ENCODE measurements at regions not wholly inside any gene's neighbourhood (a gene's known extent, or its start where the extent isn't known, plus 50 kb on each side); places are given as distances from the start of the nearest gene placed in this dataset.

- POLR2A ChIA-PET: no interaction called here
- no peak for ATAC-seq (ENCODE audit: poor library complexity)
Measured at GRCh38 chr5:175599210-175599609, 58.7 kb upstream of the HRH2 start.

DNA sequence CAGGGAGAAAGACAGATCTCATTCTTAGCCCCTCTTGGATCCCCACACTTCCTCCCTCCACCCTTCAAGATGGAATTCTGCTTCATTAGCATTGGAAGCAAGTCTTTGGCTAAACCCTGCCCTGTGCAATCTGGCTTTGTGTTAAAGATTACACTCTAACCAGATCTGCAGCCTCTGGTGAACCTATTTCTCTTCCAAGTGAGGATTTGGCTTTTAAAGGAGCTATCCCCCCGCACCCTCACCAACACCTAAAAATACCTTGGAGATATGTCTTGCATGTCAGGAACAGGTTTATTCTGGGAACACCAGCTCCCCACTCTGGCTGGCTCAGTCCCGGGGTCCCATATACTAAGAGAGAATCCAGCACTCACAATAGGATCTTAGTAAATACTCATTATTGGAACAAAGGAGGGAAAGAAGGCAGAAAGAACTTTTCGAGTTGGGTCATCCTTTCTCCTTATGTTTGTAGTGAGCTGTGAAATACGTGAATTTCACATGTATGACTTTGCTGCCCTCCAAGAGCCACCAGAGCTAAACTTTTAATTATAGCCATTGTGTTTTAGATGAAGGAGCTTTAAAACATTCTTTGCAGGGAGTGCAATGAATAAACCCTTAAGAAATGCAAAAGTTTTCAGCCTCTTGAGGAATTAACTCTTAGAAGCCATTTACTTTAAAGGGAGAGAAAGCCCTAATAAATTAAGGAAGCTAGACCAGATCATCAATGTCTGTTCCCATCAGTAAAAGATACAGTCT is 53.7 kb upstream of the HRH2 start:
- Histone ChIP-seq H3K36me3 (ENCODE audit: insufficient read depth, low read length) (no peaks in the 10 kb centered on the region), H3K27ac (ENCODE audit: low read depth in 1 of 2, low read length in 2 of 2) (no peak overlapping the region), H3K4me1 (ENCODE audit: insufficient read depth, low read length) (peaks cover 5% of the 10 kb centered on the region), H3K4me3 (ENCODE audit: low read length) (no peak overlapping the region), H3K27me3 (ENCODE audit: control insufficient read depth in 1 of 2, insufficient read depth in 2 of 2, low read length in 2 of 2) (no peaks in the 10 kb centered on the region), H3K9me3 (ENCODE audit: control insufficient read depth in 1 of 2, insufficient read depth in 1 of 2, low read length in 2 of 2) (no peaks in the 10 kb centered on the region)
- H3K4me1 Mint-ChIP-seq (ENCODE audit: low read depth): peaks cover 14% of the 10 kb centered on the region
- CTCF ChIA-PET: interaction anchor here (1.0 kb wide), 1 partner anchor 70 kb away, joined by 3 read pairs; no protein-coding TSS in a partner anchor
- TF ChIP-seq, protein P1, sequence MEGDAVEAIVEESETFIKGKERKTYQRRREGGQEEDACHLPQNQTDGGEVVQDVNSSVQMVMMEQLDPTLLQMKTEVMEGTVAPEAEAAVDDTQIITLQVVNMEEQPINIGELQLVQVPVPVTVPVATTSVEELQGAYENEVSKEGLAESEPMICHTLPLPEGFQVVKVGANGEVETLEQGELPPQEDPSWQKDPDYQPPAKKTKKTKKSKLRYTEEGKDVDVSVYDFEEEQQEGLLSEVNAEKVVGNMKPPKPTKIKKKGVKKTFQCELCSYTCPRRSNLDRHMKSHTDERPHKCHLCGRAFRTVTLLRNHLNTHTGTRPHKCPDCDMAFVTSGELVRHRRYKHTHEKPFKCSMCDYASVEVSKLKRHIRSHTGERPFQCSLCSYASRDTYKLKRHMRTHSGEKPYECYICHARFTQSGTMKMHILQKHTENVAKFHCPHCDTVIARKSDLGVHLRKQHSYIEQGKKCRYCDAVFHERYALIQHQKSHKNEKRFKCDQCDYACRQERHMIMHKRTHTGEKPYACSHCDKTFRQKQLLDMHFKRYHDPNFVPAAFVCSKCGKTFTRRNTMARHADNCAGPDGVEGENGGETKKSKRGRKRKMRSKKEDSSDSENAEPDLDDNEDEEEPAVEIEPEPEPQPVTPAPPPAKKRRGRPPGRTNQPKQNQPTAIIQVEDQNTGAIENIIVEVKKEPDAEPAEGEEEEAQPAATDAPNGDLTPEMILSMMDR (IDR thresholded peaks at IDR 0.05): no peak
- DNase-seq (no peak), ATAC-seq (ENCODE audit: poor library complexity) (no peak)
- intact Hi-C loops (cut with DNase I, micrococcal nuclease): no loop called here
- H3K9me3 Mint-ChIP-seq: no peaks in the 10 kb centered on the region
- H3K27ac Mint-ChIP-seq: no peak overlapping the region
- H3K27me3 Mint-ChIP-seq: no peaks in the 10 kb centered on the region
- POLR2A ChIA-PET: interaction anchor here (0.6 to 0.7 kb wide), 2 partner anchors 1417 to 1549 kb away, joined by 4 read pairs; no protein-coding TSS in a partner anchor
- H3K4me3 Mint-ChIP-seq: no peak overlapping the region
- H3K36me3 Mint-ChIP-seq (ENCODE audit: low read depth): no peaks in the 10 kb centered on the region

More at GRCh38 chr5:175599210-175599609, 58.7 kb upstream of the HRH2 start:
- Histone ChIP-seq H3K4me3 (ENCODE audit: low read length) (no peak overlapping the region), H3K9me3 (ENCODE audit: control insufficient read depth in 1 of 2, insufficient read depth in 1 of 2, low read length in 2 of 2) (no peaks in the 10 kb centered on the region), H3K36me3 (ENCODE audit: insufficient read depth, low read length) (no peaks in the 10 kb centered on the region), H3K27me3 (ENCODE audit: control insufficient read depth in 1 of 2, insufficient read depth in 2 of 2, low read length in 2 of 2) (no peaks in the 10 kb centered on the region), H3K4me1 (ENCODE audit: insufficient read depth, low read length) (no peaks in the 10 kb centered on the region), H3K27ac (ENCODE audit: low read depth in 1 of 2, low read length in 2 of 2) (no peak overlapping the region)
- Mint-ChIP-seq H3K36me3 (ENCODE audit: low read depth) (no peaks in the 10 kb centered on the region), H3K27me3 (no peaks in the 10 kb centered on the region), H3K4me1 (ENCODE audit: low read depth) (no peaks in the 10 kb centered on the region), H3K9me3 (no peaks in the 10 kb centered on the region), H3K27ac (no peak overlapping the region), H3K4me3 (no peak overlapping the region)
- TF ChIP-seq, protein P1 (IDR thresholded peaks at IDR 0.05): no peak
- CTCF ChIA-PET: no interaction called here
- intact Hi-C loops (cut with DNase I, micrococcal nuclease): no loop called here
- no peak for DNase-seq

DNA sequence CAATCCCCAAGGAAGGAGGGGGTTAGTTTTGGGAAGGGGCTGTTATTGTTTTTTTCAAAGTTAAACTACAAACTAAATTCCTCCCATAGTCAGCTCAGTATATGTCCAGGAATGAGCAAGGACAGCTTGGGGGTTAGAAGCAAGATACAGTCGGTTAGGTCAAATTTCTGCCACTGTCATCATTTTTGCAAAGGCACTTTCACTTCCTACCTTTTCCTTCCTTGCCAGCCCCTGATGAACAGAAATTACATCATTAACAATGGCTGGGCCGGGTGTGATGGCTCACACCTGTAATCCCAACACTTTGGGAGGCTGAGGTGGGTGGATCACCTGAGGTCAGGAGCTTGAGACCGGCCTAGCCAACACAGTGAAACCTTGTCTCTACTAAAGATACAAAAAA is 51.5 kb upstream of the HRH2 start:
- Histone ChIP-seq H3K36me3 (ENCODE audit: insufficient read depth, low read length) (no peaks in the 10 kb centered on the region), H3K27me3 (ENCODE audit: control insufficient read depth in 1 of 2, insufficient read depth in 2 of 2, low read length in 2 of 2) (no peaks in the 10 kb centered on the region), H3K27ac (ENCODE audit: low read depth in 1 of 2, low read length in 2 of 2) (no peak overlapping the region), H3K9me3 (ENCODE audit: control insufficient read depth in 1 of 2, insufficient read depth in 1 of 2, low read length in 2 of 2) (no peaks in the 10 kb centered on the region), H3K4me3 (ENCODE audit: low read length) (no peak overlapping the region), H3K4me1 (ENCODE audit: insufficient read depth, low read length) (peaks cover 14% of the 10 kb centered on the region)
- Mint-ChIP-seq H3K9me3 (no peaks in the 10 kb centered on the region), H3K4me1 (ENCODE audit: low read depth) (peaks cover 28% of the 10 kb centered on the region), H3K36me3 (ENCODE audit: low read depth) (no peaks in the 10 kb centered on the region), H3K4me3 (no peak overlapping the region), H3K27ac (no peak overlapping the region), H3K27me3 (peaks cover 4% of the 10 kb centered on the region)
- ATAC-seq (ENCODE audit: poor library complexity): no peak
- DNase-seq: no peak
- CTCF ChIA-PET: no interaction called here
- TF ChIP-seq, protein P1 (IDR thresholded peaks at IDR 0.05): no peak
- POLR2A ChIA-PET: no interaction called here
- intact Hi-C loops (cut with DNase I, micrococcal nuclease): no loop called here

All from CD4-positive, alpha-beta T cell (primary cell).